Left lung (tissue), 4 donors: ENCODE measurements at regions not wholly inside any gene's neighbourhood (a gene's known extent, or its start where the extent isn't known, plus 50 kb on each side); places are given as distances from the start of the nearest gene placed in this dataset.
"Not testable (repeated sequence)": the region's sequence is repeated elsewhere in the genome, so short reads cannot be mapped to it uniquely, and the experiment has no call there.

Experiments
- ATAC-seq: fragments of 200-7000 bp; cut with Tn5 transposase; one replicate; pipeline ENCODE4 v1.9.1; 2020; ENCODE audit warnings: moderate library complexity
- DNase-seq, 4 donors: peaks; one replicate each; pipeline ENCODE4 v3.0.0-alpha.2; 2013 to 2020
- H3K27ac ChIP-seq, 2 donors: fragments of 200-600 bp; sonication (generic) in 1 of 2; one replicate each; pipeline versions ENCODE4 v1.5.0 to v1.8.0; 2020 to 2021
- H3K27me3 ChIP-seq, 2 donors: fragments of 200-600 bp; sonication (generic) in 1 of 2; one replicate each; pipeline versions ENCODE4 v1.5.0 to v1.8.0; 2020 to 2021
- H3K36me3 ChIP-seq, 2 donors: fragments of 200-600 bp; sonication (generic) in 1 of 2; one replicate each; pipeline versions ENCODE4 v1.5.0 to v1.8.0; 2020 to 2021
- H3K4me1 ChIP-seq, 2 donors: fragments of 200-600 bp; one replicate each; pipeline ENCODE4 v1.8.0; 2021
- H3K4me3 ChIP-seq, 2 donors: fragments of 200-600 bp; sonication (generic) in 1 of 2; one replicate each; pipeline versions ENCODE4 v1.5.0 to v1.8.0; 2020 to 2021; ENCODE audit warnings: mild to moderate bottlenecking in 1 of 2
- H3K9me3 ChIP-seq, 2 donors: fragments of 200-600 bp; sonication (generic) in 1 of 2; one replicate each; pipeline versions ENCODE4 v1.5.0 to v1.8.0; 2020 to 2021
- intact Hi-C, 2 donors: fragments of 100-400 bp; cut with DNase I; formaldehyde crosslinking; loops; one replicate each; pipeline versions ENCODE4 v1.11.2 to v1.14.2; 2022
- TF ChIP-seq, protein P1 (sequence below), 2 donors: fragments of 200-600 bp; sonication (generic) in 1 of 2; IDR thresholded peaks; one replicate each; pipeline versions ENCODE4 v1.5.0 to v1.8.0; 2021; ENCODE audit warnings: antibody characterized with exemption in 2 of 2
- donor health status: DM: no; HTN: yes; CAD: no.
- donor health status: DM: no; HTN: no; CAD: no.

- ATAC-seq, H3K27me3 ChIP-seq, H3K4me3 ChIP-seq, H3K36me3 ChIP-seq, DNase-seq, intact Hi-C loops, H3K4me1 ChIP-seq, H3K27ac ChIP-seq, H3K9me3 ChIP-seq: not testable (repeated sequence)
- TF ChIP-seq, protein P1, sequence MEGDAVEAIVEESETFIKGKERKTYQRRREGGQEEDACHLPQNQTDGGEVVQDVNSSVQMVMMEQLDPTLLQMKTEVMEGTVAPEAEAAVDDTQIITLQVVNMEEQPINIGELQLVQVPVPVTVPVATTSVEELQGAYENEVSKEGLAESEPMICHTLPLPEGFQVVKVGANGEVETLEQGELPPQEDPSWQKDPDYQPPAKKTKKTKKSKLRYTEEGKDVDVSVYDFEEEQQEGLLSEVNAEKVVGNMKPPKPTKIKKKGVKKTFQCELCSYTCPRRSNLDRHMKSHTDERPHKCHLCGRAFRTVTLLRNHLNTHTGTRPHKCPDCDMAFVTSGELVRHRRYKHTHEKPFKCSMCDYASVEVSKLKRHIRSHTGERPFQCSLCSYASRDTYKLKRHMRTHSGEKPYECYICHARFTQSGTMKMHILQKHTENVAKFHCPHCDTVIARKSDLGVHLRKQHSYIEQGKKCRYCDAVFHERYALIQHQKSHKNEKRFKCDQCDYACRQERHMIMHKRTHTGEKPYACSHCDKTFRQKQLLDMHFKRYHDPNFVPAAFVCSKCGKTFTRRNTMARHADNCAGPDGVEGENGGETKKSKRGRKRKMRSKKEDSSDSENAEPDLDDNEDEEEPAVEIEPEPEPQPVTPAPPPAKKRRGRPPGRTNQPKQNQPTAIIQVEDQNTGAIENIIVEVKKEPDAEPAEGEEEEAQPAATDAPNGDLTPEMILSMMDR (IDR thresholded peaks at IDR 0.05) = peak; percentile 36 to 66
Observed at GRCh38 chr4:9659678-9660077, 121.8 kb upstream of the DRD5 start.

- H3K27me3 ChIP-seq, intact Hi-C loops, H3K4me1 ChIP-seq, H3K4me3 ChIP-seq, H3K27ac ChIP-seq, ATAC-seq, H3K9me3 ChIP-seq, DNase-seq, H3K36me3 ChIP-seq: not testable (repeated sequence)
Observed at GRCh38 chr4:9660955-9661354, 120.5 kb upstream of the DRD5 start.

GRCh38 chr4:9670725-9671124, 110.7 kb upstream of the DRD5 start:
- intact Hi-C loops, H3K9me3 ChIP-seq, H3K4me3 ChIP-seq, H3K27me3 ChIP-seq, H3K36me3 ChIP-seq, ATAC-seq, H3K27ac ChIP-seq, H3K4me1 ChIP-seq: not testable (repeated sequence)
- peak in 2 of 4 donors; percentile 13 to 48 for DNase-seq

GRCh38 chr4:9677357-9677756, 104.1 kb upstream of the DRD5 start:
- intact Hi-C loops, H3K27me3 ChIP-seq, H3K4me3 ChIP-seq, H3K4me1 ChIP-seq, H3K9me3 ChIP-seq, DNase-seq, H3K27ac ChIP-seq, ATAC-seq, H3K36me3 ChIP-seq: not testable (repeated sequence)

DNA sequence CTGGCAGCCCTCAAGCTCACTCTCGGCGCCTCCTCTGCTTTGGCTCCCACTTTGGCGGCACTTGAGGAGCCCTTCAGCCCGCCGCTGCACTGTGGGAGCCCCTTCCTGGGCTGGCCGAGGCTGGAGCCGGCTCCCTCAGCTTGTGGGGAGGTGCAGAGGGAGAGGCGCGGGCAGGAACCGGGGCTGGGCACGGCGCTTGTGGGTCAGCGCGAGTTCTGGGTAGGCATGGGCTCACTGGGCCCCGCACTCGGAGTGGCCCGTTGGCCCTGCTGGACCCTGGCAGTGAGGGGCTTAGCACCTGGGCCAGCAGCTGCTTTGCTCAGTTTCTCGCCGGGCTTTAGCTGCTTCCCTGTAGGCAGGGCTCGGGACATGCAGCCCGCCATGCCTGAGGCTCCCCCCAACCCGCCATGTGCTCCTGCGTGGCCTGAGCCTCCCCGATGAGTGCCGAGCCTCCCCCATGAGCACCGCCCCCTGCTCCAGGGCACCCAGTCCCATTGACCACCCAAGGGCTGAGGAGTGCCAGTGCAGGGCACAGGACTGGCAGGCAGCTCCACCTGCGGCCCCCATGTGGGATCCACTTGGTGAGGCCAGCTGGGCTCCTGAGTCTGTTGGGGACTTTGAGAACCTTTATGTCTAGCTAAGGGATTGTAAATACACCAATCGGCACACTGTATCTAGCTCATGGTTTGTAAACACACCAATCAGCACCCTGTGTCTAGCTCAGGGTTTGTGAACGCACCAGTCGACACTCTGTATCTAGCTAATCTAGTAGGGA, 101.5 kb upstream of the DRD5 start:
- intact Hi-C loops = no loop called here
- ATAC-seq (no peak), DNase-seq (no peak)
- Histone ChIP-seq H3K4me3 (no peak overlapping the region), H3K4me1 (no peaks in the 10 kb centered on the region), H3K36me3 (no peaks in the 10 kb centered on the region), H3K9me3 (no peaks in the 10 kb centered on the region), H3K27me3 (no peaks in the 10 kb centered on the region), H3K27ac (no peak overlapping the region)
- TF ChIP-seq, protein P1 (IDR thresholded peaks at IDR 0.05) = no peak

- H3K27ac ChIP-seq, intact Hi-C loops, DNase-seq, ATAC-seq, H3K9me3 ChIP-seq, H3K4me1 ChIP-seq, H3K27me3 ChIP-seq, H3K4me3 ChIP-seq, H3K36me3 ChIP-seq: not testable (repeated sequence)
Observed at GRCh38 chr4:9683174-9683573, 98.3 kb upstream of the DRD5 start.

GRCh38 chr4:9685016-9685415, 96.4 kb upstream of the DRD5 start:
- H3K9me3 ChIP-seq, H3K27ac ChIP-seq, H3K4me1 ChIP-seq, H3K27me3 ChIP-seq, ATAC-seq, intact Hi-C loops, DNase-seq, H3K4me3 ChIP-seq, H3K36me3 ChIP-seq: not testable (repeated sequence)

DNA sequence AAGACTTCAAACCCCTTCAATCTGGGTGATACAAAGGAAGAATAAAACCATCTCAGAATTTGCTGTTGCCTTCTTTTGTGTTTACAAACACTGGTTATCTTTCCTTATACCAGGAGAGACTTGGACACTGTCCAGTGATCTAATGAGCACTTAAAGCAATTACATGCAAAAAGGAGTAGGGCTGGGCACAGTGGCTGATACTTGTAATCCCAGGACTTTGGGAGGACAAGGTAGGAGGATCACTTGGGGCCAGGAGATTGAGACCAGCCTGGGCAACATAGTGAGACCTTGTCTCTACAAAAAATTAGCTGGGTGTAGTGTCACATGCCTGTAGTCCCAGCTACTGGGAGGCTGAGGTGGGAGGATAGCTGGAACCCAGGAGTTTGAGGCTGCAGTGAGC, 95.7 kb upstream of the DRD5 start:
- no peaks in the 10 kb centered on the region for H3K36me3 ChIP-seq
- TF ChIP-seq, protein P1 (IDR thresholded peaks at IDR 0.05) = no peak
- intact Hi-C loops = no loop called here
- no peak overlapping the region for H3K4me3 ChIP-seq
- no peak for ATAC-seq
- no peak overlapping the region for H3K27ac ChIP-seq
- no peaks in the 10 kb centered on the region for H3K27me3 ChIP-seq
- no peak for DNase-seq
- H3K4me1 ChIP-seq = no peaks in the 10 kb centered on the region
- no peaks in the 10 kb centered on the region for H3K9me3 ChIP-seq

DNA sequence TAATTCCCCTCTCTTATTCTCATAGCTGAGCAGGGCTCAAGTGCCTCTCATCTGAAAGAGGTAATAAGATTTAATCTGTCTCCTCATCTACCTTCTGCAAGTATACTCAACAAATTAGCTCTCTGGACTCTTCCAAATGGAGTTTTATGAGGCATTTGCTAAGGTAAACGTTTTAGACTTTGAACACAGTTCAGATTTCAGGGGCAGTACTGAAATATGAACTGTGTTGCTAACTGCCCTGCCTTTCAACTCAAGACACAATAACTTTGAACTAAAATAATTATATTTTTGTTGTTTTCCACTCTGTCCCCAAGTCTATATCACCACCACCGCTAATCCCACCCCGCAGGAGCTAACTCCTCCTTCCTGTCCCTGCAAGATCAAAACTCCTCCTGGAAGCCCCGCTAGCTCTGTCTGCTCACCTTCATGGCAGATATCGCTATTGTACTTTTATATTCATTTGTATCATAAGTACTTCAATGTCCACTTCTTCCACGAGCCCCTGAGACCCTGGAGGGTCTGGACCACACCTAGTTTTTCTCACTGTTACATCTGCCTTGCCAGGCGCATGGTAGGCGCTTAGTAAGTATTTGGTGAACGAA, 90.7 kb upstream of the DRD5 start:
- H3K27me3 ChIP-seq, ATAC-seq, H3K36me3 ChIP-seq, intact Hi-C loops, DNase-seq, H3K9me3 ChIP-seq, H3K4me1 ChIP-seq: not testable (repeated sequence)
- H3K27ac ChIP-seq = peak overlapping the region; percentile 26 to 68
- peak overlapping the region; percentile 34 to 50 for H3K4me3 ChIP-seq
